ENCODE measurements at regions not wholly inside any gene's neighbourhood (a gene's known extent, or its start where the extent isn't known, plus 50 kb on each side); places are given as distances from the start of the nearest gene placed in this dataset.

DNA sequence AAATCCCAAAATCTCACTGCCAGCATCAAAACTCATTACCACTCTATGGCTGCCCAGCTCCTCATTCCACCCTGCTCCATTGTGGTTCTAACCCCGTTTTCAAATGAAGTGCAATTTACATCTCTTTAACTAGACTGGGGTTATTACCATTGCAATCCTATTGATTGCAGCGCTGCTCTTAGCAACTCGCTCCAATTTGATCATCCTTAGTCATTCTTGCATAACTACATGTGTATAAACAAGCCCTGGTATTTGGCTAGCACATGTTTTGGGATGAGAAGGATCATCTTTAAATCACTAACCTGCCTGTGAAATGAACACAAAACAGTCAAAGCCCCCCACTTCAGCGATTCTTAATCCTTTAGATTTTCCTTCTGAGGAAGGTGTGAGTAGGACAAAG lies 340.1 kb upstream of the PPARGC1A start (continued):
- TF ChIP-seq, protein P1, sequence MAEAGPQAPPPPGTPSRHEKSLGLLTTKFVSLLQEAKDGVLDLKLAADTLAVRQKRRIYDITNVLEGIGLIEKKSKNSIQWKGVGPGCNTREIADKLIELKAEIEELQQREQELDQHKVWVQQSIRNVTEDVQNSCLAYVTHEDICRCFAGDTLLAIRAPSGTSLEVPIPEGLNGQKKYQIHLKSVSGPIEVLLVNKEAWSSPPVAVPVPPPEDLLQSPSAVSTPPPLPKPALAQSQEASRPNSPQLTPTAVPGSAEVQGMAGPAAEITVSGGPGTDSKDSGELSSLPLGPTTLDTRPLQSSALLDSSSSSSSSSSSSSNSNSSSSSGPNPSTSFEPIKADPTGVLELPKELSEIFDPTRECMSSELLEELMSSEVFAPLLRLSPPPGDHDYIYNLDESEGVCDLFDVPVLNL (CRISPR knock-in tag; IDR thresholded peaks at IDR 0.05; ENCODE audit: borderline replicate concordance, low read depth) = no peak
- TF ChIP-seq, protein P2, sequence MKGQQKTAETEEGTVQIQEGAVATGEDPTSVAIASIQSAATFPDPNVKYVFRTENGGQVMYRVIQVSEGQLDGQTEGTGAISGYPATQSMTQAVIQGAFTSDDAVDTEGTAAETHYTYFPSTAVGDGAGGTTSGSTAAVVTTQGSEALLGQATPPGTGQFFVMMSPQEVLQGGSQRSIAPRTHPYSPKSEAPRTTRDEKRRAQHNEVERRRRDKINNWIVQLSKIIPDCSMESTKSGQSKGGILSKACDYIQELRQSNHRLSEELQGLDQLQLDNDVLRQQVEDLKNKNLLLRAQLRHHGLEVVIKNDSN (CRISPR knock-in tag; IDR thresholded peaks at IDR 0.05) = no peak
- TF ChIP-seq, protein P3, sequence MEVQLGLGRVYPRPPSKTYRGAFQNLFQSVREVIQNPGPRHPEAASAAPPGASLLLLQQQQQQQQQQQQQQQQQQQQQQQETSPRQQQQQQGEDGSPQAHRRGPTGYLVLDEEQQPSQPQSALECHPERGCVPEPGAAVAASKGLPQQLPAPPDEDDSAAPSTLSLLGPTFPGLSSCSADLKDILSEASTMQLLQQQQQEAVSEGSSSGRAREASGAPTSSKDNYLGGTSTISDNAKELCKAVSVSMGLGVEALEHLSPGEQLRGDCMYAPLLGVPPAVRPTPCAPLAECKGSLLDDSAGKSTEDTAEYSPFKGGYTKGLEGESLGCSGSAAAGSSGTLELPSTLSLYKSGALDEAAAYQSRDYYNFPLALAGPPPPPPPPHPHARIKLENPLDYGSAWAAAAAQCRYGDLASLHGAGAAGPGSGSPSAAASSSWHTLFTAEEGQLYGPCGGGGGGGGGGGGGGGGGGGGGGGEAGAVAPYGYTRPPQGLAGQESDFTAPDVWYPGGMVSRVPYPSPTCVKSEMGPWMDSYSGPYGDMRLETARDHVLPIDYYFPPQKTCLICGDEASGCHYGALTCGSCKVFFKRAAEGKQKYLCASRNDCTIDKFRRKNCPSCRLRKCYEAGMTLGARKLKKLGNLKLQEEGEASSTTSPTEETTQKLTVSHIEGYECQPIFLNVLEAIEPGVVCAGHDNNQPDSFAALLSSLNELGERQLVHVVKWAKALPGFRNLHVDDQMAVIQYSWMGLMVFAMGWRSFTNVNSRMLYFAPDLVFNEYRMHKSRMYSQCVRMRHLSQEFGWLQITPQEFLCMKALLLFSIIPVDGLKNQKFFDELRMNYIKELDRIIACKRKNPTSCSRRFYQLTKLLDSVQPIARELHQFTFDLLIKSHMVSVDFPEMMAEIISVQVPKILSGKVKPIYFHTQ (CRISPR knock-in tag; IDR thresholded peaks at IDR 0.05) = no peak
- TF ChIP-seq SOX15 (CRISPR knock-in tag; IDR thresholded peaks at IDR 0.05) (no peak), RELA (CRISPR knock-in tag; IDR thresholded peaks at IDR 0.05; ENCODE audit: borderline replicate concordance) (no peak), TP53 (CRISPR knock-in tag; IDR thresholded peaks at IDR 0.05) (no peak), SMAD3 (CRISPR knock-in tag; IDR thresholded peaks at IDR 0.05; ENCODE audit: borderline replicate concordance) (no peak), SMAD4 (CRISPR knock-in tag; IDR thresholded peaks at IDR 0.05) (no peak), MXD4 (CRISPR knock-in tag; IDR thresholded peaks at IDR 0.05; ENCODE audit: borderline replicate concordance) (no peak), ESRRA (CRISPR knock-in tag; IDR thresholded peaks at IDR 0.05; ENCODE audit: borderline replicate concordance) (no peak), KAT7 (CRISPR knock-in tag; IDR thresholded peaks at IDR 0.05; ENCODE audit: borderline replicate concordance) (no peak)
- TF ChIP-seq, protein P4, sequence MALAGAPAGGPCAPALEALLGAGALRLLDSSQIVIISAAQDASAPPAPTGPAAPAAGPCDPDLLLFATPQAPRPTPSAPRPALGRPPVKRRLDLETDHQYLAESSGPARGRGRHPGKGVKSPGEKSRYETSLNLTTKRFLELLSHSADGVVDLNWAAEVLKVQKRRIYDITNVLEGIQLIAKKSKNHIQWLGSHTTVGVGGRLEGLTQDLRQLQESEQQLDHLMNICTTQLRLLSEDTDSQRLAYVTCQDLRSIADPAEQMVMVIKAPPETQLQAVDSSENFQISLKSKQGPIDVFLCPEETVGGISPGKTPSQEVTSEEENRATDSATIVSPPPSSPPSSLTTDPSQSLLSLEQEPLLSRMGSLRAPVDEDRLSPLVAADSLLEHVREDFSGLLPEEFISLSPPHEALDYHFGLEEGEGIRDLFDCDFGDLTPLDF (CRISPR knock-in tag; IDR thresholded peaks at IDR 0.05) = no peak
- TF ChIP-seq, protein P5, sequence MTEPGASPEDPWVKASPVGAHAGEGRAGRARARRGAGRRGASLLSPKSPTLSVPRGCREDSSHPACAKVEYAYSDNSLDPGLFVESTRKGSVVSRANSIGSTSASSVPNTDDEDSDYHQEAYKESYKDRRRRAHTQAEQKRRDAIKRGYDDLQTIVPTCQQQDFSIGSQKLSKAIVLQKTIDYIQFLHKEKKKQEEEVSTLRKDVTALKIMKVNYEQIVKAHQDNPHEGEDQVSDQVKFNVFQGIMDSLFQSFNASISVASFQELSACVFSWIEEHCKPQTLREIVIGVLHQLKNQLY (CRISPR knock-in tag; IDR thresholded peaks at IDR 0.05) = no peak
- TF ChIP-seq, protein P6, sequence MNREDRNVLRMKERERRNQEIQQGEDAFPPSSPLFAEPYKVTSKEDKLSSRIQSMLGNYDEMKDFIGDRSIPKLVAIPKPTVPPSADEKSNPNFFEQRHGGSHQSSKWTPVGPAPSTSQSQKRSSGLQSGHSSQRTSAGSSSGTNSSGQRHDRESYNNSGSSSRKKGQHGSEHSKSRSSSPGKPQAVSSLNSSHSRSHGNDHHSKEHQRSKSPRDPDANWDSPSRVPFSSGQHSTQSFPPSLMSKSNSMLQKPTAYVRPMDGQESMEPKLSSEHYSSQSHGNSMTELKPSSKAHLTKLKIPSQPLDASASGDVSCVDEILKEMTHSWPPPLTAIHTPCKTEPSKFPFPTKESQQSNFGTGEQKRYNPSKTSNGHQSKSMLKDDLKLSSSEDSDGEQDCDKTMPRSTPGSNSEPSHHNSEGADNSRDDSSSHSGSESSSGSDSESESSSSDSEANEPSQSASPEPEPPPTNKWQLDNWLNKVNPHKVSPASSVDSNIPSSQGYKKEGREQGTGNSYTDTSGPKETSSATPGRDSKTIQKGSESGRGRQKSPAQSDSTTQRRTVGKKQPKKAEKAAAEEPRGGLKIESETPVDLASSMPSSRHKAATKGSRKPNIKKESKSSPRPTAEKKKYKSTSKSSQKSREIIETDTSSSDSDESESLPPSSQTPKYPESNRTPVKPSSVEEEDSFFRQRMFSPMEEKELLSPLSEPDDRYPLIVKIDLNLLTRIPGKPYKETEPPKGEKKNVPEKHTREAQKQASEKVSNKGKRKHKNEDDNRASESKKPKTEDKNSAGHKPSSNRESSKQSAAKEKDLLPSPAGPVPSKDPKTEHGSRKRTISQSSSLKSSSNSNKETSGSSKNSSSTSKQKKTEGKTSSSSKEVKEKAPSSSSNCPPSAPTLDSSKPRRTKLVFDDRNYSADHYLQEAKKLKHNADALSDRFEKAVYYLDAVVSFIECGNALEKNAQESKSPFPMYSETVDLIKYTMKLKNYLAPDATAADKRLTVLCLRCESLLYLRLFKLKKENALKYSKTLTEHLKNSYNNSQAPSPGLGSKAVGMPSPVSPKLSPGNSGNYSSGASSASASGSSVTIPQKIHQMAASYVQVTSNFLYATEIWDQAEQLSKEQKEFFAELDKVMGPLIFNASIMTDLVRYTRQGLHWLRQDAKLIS (CRISPR knock-in tag; IDR thresholded peaks at IDR 0.05; ENCODE audit: borderline replicate concordance) = no peak

DNA sequence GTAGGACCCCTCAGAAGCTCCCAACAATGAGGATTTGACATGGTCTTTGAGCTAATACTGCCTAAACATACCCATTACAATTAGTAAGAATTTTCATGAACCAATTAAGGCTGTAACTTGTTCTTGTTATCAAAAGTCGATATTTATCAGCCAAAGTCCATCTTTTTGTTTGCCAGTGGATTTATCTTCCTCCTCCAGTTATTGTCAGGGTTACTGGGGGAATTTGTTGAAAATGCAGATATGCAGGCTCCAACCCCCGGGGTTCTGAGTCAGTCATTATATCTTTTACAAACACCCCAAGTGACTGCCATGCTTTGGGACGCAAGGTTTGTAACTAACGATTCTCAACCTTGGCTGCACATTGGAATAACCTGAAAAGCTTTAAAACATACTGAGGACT lies 338.8 kb upstream of the PPARGC1A start:
- DNase-seq (ENCODE audit: low spot score) = no peak
- ChIA-PET POLR2A (interaction anchor here (0.5 kb wide), 1 partner anchor 22 kb away, joined by 3 read pairs; no protein-coding TSS in a partner anchor), CTCF (interaction anchor here (0.6 to 1.2 kb wide), 2 partner anchors 13 to 371 kb away, joined by 3 to 4 read pairs; no protein-coding TSS in a partner anchor)
- no peaks in the 10 kb centered on the region for H3K36me3 Mint-ChIP-seq
- H3K27ac Mint-ChIP-seq = no peak overlapping the region
- peaks cover 21% of the 10 kb centered on the region for H3K4me1 Mint-ChIP-seq
- H3K9me3 Mint-ChIP-seq = peaks cover 9% of the 10 kb centered on the region; the same call in 1 of the 2 replicates
- TF ChIP-seq SP1 (CRISPR knock-in tag; conservative IDR thresholded peaks at IDR 0.05) (no peak), FOXP1 (CRISPR knock-in tag; IDR thresholded peaks at IDR 0.05; ENCODE audit: borderline replicate concordance) (no peak), JAZF1 (CRISPR knock-in tag; IDR thresholded peaks at IDR 0.05) (no peak)
- TF ChIP-seq, protein P7, sequence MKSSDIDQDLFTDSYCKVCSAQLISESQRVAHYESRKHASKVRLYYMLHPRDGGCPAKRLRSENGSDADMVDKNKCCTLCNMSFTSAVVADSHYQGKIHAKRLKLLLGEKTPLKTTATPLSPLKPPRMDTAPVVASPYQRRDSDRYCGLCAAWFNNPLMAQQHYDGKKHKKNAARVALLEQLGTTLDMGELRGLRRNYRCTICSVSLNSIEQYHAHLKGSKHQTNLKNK (CRISPR knock-in tag; IDR thresholded peaks at IDR 0.05) = no peak
- TF ChIP-seq, protein P8, sequence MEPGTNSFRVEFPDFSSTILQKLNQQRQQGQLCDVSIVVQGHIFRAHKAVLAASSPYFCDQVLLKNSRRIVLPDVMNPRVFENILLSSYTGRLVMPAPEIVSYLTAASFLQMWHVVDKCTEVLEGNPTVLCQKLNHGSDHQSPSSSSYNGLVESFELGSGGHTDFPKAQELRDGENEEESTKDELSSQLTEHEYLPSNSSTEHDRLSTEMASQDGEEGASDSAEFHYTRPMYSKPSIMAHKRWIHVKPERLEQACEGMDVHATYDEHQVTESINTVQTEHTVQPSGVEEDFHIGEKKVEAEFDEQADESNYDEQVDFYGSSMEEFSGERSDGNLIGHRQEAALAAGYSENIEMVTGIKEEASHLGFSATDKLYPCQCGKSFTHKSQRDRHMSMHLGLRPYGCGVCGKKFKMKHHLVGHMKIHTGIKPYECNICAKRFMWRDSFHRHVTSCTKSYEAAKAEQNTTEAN (CRISPR knock-in tag; IDR thresholded peaks at IDR 0.05) = no peak
- TF ChIP-seq, protein P6 (CRISPR knock-in tag; IDR thresholded peaks at IDR 0.05; ENCODE audit: borderline replicate concordance) = no peak
- no peak for ATAC-seq
- no peak overlapping the region for H3K4me3 Mint-ChIP-seq
- H3K27me3 Mint-ChIP-seq (ENCODE audit: low read depth) = peaks cover 8% of the 10 kb centered on the region
